ENCODE measurements at regions not wholly inside any gene's neighbourhood (a gene's known extent, or its start where the extent isn't known, plus 50 kb on each side); places are given as distances from the start of the nearest gene placed in this dataset.
"Not testable (repeated sequence)": the region's sequence is repeated elsewhere in the genome, so short reads cannot be mapped to it uniquely, and the experiment has no call there.

DNA sequence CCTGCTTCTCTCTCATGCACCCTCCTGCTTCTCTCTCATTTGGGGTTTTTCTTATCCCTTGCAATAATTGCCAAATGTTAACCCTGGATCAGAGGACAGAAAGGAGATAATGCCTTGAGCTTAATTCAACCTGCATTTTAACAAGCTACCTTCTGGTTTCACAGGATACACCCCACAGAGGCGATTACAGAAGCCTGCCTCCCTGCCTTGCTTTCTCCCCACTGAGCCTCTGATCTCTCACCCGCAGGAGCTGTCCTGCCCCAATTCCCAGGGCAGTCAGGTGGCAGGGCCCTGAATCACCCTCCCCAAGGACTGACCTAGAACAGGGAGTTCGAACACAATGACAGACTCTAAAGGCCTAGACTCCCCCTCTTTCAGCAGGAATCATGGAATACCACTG lies 959.5 kb downstream of the GRID1 start:
- Histone ChIP-seq H3K4me1 (no peaks in the 10 kb centered on the region), H3K27me3 (no peaks in the 10 kb centered on the region), H3K9me3 (no peaks in the 10 kb centered on the region), H3K4me3 (no peak overlapping the region), H3K36me3 (no peaks in the 10 kb centered on the region), H3K27ac (no peak overlapping the region)
- intact Hi-C loops (cut with DNase I; ENCODE audit: low total_unique reads) (no loop called here), in situ Hi-C loops (cut with MboI; ENCODE audit: low sequenced_read_pairs in 4 of 4) (no loop called here)
- TF ChIP-seq, protein P1, sequence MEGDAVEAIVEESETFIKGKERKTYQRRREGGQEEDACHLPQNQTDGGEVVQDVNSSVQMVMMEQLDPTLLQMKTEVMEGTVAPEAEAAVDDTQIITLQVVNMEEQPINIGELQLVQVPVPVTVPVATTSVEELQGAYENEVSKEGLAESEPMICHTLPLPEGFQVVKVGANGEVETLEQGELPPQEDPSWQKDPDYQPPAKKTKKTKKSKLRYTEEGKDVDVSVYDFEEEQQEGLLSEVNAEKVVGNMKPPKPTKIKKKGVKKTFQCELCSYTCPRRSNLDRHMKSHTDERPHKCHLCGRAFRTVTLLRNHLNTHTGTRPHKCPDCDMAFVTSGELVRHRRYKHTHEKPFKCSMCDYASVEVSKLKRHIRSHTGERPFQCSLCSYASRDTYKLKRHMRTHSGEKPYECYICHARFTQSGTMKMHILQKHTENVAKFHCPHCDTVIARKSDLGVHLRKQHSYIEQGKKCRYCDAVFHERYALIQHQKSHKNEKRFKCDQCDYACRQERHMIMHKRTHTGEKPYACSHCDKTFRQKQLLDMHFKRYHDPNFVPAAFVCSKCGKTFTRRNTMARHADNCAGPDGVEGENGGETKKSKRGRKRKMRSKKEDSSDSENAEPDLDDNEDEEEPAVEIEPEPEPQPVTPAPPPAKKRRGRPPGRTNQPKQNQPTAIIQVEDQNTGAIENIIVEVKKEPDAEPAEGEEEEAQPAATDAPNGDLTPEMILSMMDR (IDR thresholded peaks at IDR 0.05 in 4 of 5, conservative IDR thresholded peaks at IDR 0.05 in 1 of 5): no peak
- TF ChIP-seq POLR2A (IDR thresholded peaks at IDR 0.05): no peak
- ATAC-seq (no peak), DNase-seq (no peak)

DNA sequence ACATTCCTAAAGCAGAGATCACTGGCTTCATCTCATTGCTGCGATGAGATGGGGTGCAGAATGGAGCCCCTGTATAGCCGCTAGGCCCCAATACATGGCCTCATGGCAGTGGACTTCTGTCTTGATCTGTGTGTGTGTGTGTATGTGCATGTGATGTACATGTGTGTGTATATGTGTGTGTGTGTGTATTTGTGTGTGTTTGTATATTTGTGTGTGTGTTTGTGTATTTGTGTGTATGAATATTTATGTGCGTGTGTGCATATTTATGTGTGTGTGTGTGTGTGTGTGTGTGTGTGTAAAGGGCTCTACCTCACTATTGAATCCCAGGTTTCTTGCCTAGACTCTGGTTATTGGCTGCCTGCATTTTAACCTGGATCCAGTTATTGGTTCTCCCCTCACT lies 958.2 kb downstream of the GRID1 start:
- DNase-seq (no peak), ATAC-seq (no peak)
- TF ChIP-seq, protein P1 (IDR thresholded peaks at IDR 0.05 in 4 of 5, conservative IDR thresholded peaks at IDR 0.05 in 1 of 5): no peak
- no peak for TF ChIP-seq POLR2A (IDR thresholded peaks at IDR 0.05)
- H3K36me3 ChIP-seq: no peaks in the 10 kb centered on the region
- intact Hi-C loops (cut with DNase I; ENCODE audit: low total_unique reads): no loop called here
- in situ Hi-C loops (cut with MboI; ENCODE audit: low sequenced_read_pairs in 4 of 4): no loop called here
- H3K4me1 ChIP-seq: no peaks in the 10 kb centered on the region
- no peaks in the 10 kb centered on the region for H3K9me3 ChIP-seq
- H3K4me3 ChIP-seq: no peak overlapping the region
- H3K27ac ChIP-seq: no peak overlapping the region
- no peaks in the 10 kb centered on the region for H3K27me3 ChIP-seq

- H3K27me3 ChIP-seq; H3K4me1 ChIP-seq; in situ Hi-C loops (cut with MboI; ENCODE audit: low sequenced_read_pairs in 4 of 4); intact Hi-C loops (cut with DNase I; ENCODE audit: low total_unique reads); H3K9me3 ChIP-seq; H3K36me3 ChIP-seq; H3K27ac ChIP-seq; H3K4me3 ChIP-seq; ATAC-seq; DNase-seq: not testable (repeated sequence)
These were observed 956.0 kb downstream of the GRID1 start for GRCh38 chr10:85410586-85410985.

DNA sequence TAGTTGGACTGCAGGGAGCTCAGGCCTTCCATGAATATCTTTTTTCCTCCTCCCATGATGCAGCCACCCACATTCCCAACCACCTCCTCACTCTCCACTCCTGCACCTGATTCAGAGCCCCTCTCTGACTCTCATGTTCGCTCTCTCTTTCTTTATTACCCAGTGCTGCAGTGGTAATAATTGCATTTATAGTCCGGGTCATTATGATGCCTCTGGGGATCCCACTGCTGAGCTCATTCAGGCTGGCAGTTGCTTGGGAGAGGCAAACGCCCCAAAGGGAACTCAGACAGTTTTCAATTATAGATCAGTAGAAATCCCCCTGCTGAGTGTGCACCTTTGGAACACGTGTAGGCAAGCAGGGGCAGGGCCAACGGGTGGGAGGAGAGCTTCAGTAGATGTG lies 953.0 kb downstream of the GRID1 start:
- intact Hi-C loops (cut with DNase I; ENCODE audit: low total_unique reads): no loop called here
- in situ Hi-C loops (cut with MboI; ENCODE audit: low sequenced_read_pairs in 4 of 4): no loop called here
- no peaks in the 10 kb centered on the region for H3K36me3 ChIP-seq
- H3K4me1 ChIP-seq: no peaks in the 10 kb centered on the region
- ATAC-seq: no peak
- no peak overlapping the region for H3K4me3 ChIP-seq
- no peak for DNase-seq
- H3K27ac ChIP-seq: no peak overlapping the region
- no peaks in the 10 kb centered on the region for H3K9me3 ChIP-seq
- no peaks in the 10 kb centered on the region for H3K27me3 ChIP-seq
- TF ChIP-seq POLR2A (IDR thresholded peaks at IDR 0.05): no peak
- TF ChIP-seq, protein P1 (IDR thresholded peaks at IDR 0.05 in 4 of 5, conservative IDR thresholded peaks at IDR 0.05 in 1 of 5): no peak

DNA sequence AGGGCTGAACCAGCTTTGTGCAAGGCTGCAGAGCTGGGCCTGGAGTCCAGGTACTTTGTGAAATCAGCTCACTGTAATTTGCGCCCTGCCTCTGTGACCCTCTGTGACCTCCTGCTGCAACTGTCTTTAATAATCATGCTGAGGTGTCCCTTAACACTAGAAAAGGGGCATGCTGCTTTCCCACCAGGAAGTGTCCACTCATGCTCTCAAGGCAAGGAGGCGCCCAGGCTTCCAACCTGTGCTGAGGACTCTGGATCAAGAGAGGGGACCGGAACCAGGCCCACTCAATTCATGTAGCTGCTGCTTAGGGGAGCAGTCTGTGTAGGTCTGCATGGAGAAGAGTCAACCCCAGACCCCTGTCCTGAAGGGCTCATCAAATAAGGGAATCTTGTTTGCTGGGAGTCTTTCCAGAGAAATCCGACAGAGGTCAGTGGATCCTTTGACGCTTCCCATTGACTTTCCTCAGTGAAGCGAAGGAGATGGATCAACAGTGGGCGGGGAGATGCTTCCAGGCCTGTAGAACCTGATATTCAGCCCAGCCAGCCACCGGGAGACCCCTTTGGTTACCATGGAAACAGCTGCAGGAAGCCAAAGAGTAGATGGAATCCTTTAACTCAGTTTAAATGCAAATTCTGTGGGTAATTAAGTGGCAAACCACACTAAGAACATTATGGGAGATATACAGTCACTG lies 945.9 kb downstream of the GRID1 start:
- Histone ChIP-seq H3K27ac (no peak overlapping the region), H3K4me3 (no peak overlapping the region), H3K36me3 (no peaks in the 10 kb centered on the region), H3K4me1 (no peaks in the 10 kb centered on the region), H3K9me3 (no peaks in the 10 kb centered on the region), H3K27me3 (no peaks in the 10 kb centered on the region)
- no peak for TF ChIP-seq POLR2A (IDR thresholded peaks at IDR 0.05)
- TF ChIP-seq, protein P1 (IDR thresholded peaks at IDR 0.05 in 4 of 5, conservative IDR thresholded peaks at IDR 0.05 in 1 of 5): no peak
- in situ Hi-C loops (cut with MboI; ENCODE audit: low sequenced_read_pairs in 4 of 4): no loop called here
- intact Hi-C loops (cut with DNase I; ENCODE audit: low total_unique reads): no loop called here
- ATAC-seq: no peak
- DNase-seq: no peak
